BLaER1 treated with 17β-estradiol and CSF1 and Interleukin-3, amounts not matched to agents 10 nM and 100 nM (cell line): ENCODE measurements at regions not wholly inside any gene's neighbourhood (a gene's known extent, or its start where the extent isn't known, plus 50 kb on each side); places are given as distances from the start of the nearest gene placed in this dataset.

Source experiments
- H3K27ac ChIP-seq, 11 experiments: shearing (Covaris generic); formaldehyde crosslinking; 2 replicates each; pipeline ENCODE4 v1.8.1; 2022
- H3K27me3 ChIP-seq, 11 experiments: shearing (Covaris generic); formaldehyde crosslinking; 2 replicates each; pipeline ENCODE4 v1.8.1; 2022
- H3K36me3 ChIP-seq, 11 experiments: shearing (Covaris generic); formaldehyde crosslinking; 2 replicates each; pipeline ENCODE4 v1.8.1; 2022
- H3K4me1 ChIP-seq, 10 experiments: shearing (Covaris generic); formaldehyde crosslinking; 2 replicates each; pipeline ENCODE4 v1.8.1; 2022
- H3K4me2 ChIP-seq, 11 experiments: shearing (Covaris generic); formaldehyde crosslinking; 2 replicates each; pipeline ENCODE4 v1.8.1; 2022
- H3K4me3 ChIP-seq, 10 experiments: shearing (Covaris generic); formaldehyde crosslinking; 2 replicates each; pipeline ENCODE4 v1.8.1; 2022
- H3K9ac ChIP-seq, 11 experiments: shearing (Covaris generic); formaldehyde crosslinking; 2 replicates each; pipeline ENCODE4 v1.8.1; 2022
- H3K9me3 ChIP-seq, 11 experiments: shearing (Covaris generic); formaldehyde crosslinking; replicated peaks in 1 of 11; 2 replicates each; pipeline ENCODE4 v1.8.1; 2022
- H4K20me1 ChIP-seq, 11 experiments: shearing (Covaris generic); formaldehyde crosslinking; 2 replicates each; pipeline ENCODE4 v1.8.1; 2022
- Cebpa-rat ChIP-seq, 11 experiments: shearing (Covaris generic); IDR thresholded peaks; 2 replicates each; pipeline ENCODE4 v1.8.1; 2022

DNA sequence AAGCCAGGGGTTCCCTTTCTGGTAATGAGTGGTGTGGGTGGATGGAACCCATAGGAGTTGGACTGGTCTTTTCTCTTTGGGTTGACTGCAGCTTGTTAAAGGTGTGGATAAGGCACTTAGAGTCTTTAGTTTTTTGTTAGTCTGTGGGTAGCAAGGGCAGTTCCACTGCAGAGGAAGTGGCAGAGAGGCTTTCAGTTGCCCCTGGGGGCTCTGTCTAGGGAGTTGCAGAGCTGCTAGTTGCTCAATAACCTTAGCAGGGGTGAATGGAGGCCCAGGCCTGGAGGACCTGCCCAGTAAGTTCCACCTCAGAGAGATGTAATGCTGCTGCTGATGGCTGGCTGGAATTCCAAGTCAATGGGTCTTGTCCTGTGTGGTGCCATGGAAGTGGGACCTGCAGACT lies 282.6 kb upstream of the NDST4 start:
- Histone ChIP-seq H3K4me3 (no peak overlapping the region), H3K4me1 (peaks cover 0 to 7% (median 0%) of the 10 kb centered on the region in 10 experiments; a peak in 4 of 20 replicates), H3K27me3 (no peaks in the 10 kb centered on the region), H3K27ac (no peak overlapping the region), H3K36me3 (no peaks in the 10 kb centered on the region), H4K20me1 (no peaks in the 10 kb centered on the region; a peak in 1 of 22 replicates), H3K4me2 (peak overlapping the region in 6 of 11 experiments; percentile 23 to 41 (median 31); a peak in 10 of 22 replicates), H3K9me3 (peaks cover 0 to 9% (median 0%) of the 10 kb centered on the region in 11 experiments; a peak in 3 of 22 replicates), H3K9ac (no peak overlapping the region)
- TF ChIP-seq Cebpa-rat (IDR thresholded peaks at IDR 0.05), result no peak

DNA sequence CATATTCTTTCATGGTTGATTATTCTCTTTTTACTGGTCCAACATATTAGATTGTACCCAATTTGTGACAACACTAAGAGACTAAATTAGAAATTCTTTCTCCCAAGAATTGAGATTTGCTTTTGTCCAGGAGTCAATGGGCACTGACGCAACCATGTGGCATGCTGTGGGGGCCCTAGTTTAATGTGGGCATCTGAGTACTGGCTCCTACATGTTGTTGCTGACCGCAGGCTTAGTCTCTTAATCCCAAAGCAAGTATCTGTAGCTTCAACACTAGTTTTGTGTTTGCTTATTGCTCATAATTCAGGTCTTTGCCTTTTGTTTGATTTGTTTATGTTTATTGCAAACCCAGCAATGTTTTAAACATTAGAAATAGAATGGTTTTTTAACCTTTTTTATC lies 263.4 kb upstream of the NDST4 start:
- H4K20me1 ChIP-seq, result no peaks in the 10 kb centered on the region
- no peak overlapping the region for H3K4me2 ChIP-seq
- H3K9me3 ChIP-seq, result no peaks in the 10 kb centered on the region
- no peaks in the 10 kb centered on the region for H3K4me1 ChIP-seq
- H3K27me3 ChIP-seq, result no peaks in the 10 kb centered on the region
- no peak overlapping the region for H3K27ac ChIP-seq
- H3K4me3 ChIP-seq, result no peak overlapping the region
- no peak for TF ChIP-seq Cebpa-rat (IDR thresholded peaks at IDR 0.05)
- H3K9ac ChIP-seq, result no peak overlapping the region
- no peaks in the 10 kb centered on the region for H3K36me3 ChIP-seq

DNA sequence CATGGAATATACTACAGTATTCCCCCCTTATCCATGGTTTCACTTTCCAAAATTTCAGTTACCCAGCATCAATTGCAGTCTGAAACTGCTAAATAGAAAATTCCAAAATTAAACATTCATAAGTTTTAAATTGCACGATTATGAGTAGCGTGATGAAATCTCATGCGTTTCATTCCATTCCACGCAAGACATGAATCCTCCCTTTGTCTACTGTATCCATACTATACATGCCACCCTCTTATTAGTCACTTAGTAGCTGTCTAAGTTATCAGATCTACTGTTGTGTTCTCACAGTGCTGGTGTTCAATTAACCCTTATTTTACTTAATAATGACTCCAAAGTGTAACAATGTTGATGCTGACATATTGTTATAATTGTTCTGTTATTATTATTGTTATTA lies 261.2 kb upstream of the NDST4 start:
- Histone ChIP-seq H3K9ac (no peak overlapping the region), H3K4me3 (no peak overlapping the region), H3K4me2 (no peak overlapping the region), H3K27ac (no peak overlapping the region), H3K9me3 (no peaks in the 10 kb centered on the region), H3K4me1 (no peaks in the 10 kb centered on the region), H3K36me3 (no peaks in the 10 kb centered on the region), H4K20me1 (no peaks in the 10 kb centered on the region), H3K27me3 (no peaks in the 10 kb centered on the region)
- no peak for TF ChIP-seq Cebpa-rat (IDR thresholded peaks at IDR 0.05)

DNA sequence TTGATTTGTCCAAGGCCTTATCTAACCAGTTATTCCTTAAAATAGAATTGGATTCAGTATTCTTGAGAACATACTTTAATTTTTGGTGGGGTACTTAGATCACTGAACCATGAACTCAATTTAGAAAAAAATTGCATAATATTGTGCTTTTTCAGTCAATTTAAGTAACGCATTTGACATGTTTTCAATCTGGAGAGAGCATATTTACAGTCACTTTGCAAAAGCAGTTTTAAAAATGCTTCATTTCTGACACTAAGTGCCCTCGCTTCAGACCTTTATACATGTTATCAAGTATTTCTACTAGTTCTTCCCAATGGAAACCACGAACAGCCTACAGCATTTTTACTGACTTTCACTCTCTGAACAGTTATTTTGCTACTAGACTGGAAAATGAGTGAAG lies 257.1 kb upstream of the NDST4 start:
- H3K4me3 ChIP-seq, result no peak overlapping the region
- no peak for TF ChIP-seq Cebpa-rat (IDR thresholded peaks at IDR 0.05)
- no peak overlapping the region for H3K4me2 ChIP-seq
- H3K9ac ChIP-seq, result no peak overlapping the region
- no peaks in the 10 kb centered on the region for H3K27me3 ChIP-seq
- H3K4me1 ChIP-seq, result no peaks in the 10 kb centered on the region
- H3K9me3 ChIP-seq, result peaks cover 10 to 12% (median 11%) of the 10 kb centered on the region in 11 experiments
- no peaks in the 10 kb centered on the region for H4K20me1 ChIP-seq
- H3K36me3 ChIP-seq, result no peaks in the 10 kb centered on the region
- no peak overlapping the region for H3K27ac ChIP-seq

DNA sequence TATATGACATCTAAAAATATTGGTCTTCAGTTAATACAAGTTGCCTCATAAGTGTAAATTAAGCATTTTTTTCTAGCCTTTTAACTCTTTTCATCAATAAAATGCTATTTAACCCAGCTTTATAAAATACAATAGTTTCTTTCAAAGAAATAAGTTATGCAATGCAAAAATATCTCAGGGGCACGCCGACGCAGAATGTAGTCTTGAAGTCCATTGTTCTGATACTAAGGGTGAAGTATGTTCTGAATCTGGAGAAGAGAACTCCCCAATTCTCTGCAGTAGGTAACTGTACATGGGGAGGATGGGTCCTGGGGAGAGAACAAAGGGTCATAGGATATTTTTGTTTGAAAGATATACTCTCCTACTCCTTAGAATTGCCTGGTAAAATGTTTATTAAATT lies 256.6 kb upstream of the NDST4 start:
- Histone ChIP-seq H3K27ac (no peak overlapping the region), H3K4me2 (no peak overlapping the region), H3K4me1 (no peaks in the 10 kb centered on the region), H3K27me3 (no peaks in the 10 kb centered on the region), H3K9me3 (peaks cover 14 to 17% (median 16%) of the 10 kb centered on the region in 11 experiments), H3K9ac (no peak overlapping the region), H3K4me3 (no peak overlapping the region), H3K36me3 (no peaks in the 10 kb centered on the region), H4K20me1 (no peaks in the 10 kb centered on the region)
- TF ChIP-seq Cebpa-rat (IDR thresholded peaks at IDR 0.05), result no peak

DNA sequence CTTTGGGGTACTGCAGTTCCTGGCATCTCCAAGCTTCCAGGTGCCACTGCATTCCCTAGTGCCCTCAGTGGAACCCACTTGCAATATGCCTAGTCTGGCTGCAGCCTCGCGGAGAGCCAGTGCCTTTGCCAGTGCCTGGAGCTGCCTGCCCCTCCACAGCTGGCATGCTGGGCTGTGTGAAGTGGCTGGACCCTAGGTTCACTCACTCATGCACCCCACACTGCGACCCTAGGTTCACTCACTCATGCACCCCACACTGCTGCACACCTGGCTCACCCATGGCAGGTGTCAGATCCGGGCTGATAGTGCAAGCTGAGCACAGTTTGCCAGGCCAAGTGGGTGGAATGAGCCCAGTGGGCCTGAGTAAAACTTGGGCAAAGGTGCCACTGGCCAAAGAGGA lies 253.0 kb upstream of the NDST4 start:
- Histone ChIP-seq H3K4me2 (no peak overlapping the region), H3K4me3 (no peak overlapping the region), H3K9me3 (peaks cover 14 to 17% (median 16%) of the 10 kb centered on the region in 11 experiments), H3K36me3 (no peaks in the 10 kb centered on the region), H4K20me1 (no peaks in the 10 kb centered on the region), H3K27me3 (no peaks in the 10 kb centered on the region), H3K9ac (no peak overlapping the region), H3K27ac (no peak overlapping the region), H3K4me1 (no peaks in the 10 kb centered on the region)
- TF ChIP-seq Cebpa-rat (IDR thresholded peaks at IDR 0.05), result no peak

DNA sequence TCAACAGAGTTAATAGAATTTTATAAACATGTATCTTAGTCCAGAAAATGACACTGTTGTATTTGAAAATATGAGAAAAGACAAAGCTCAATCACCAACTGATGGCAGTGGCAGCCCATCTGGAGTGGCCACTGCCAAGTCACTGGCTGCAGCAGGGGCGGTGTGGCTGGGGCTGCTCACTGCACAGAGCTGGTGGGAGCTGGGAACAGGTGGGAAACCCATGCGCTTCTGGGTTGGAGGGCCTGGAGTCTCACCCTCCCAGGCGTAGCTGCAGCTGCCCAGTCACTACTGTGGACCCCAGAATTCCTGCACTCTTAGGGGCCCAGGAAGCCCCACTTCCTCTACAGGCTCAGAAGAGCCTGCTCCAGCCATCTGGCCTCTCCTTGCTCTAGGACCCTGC lies 251.8 kb upstream of the NDST4 start:
- Histone ChIP-seq H3K27me3 (no peaks in the 10 kb centered on the region), H3K36me3 (no peaks in the 10 kb centered on the region)

DNA sequence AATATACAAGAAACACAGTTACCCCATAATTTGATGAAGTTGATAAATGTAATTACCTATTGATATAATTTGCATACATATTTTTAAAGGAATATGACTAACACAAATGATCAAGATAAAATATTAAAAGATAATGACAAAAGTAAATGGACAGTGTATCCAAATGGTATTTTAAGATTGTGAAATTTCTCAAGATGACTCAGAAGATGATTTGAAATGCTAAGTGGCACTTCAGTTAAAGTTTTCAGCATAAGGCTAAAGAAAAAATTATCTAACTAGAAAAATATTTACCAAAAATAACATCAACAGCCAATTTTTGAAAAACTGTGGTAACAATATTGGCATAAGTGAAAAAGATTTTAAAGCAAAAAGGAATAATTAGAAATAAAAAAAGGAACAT lies 248.4 kb upstream of the NDST4 start:
- no peak for TF ChIP-seq Cebpa-rat (IDR thresholded peaks at IDR 0.05)
- Histone ChIP-seq H3K4me2 (no peak overlapping the region), H3K27ac (no peak overlapping the region), H3K9me3 (peaks cover 14 to 17% (median 16%) of the 10 kb centered on the region in 11 experiments), H3K4me3 (no peak overlapping the region), H4K20me1 (no peaks in the 10 kb centered on the region), H3K27me3 (no peaks in the 10 kb centered on the region), H3K9ac (no peak overlapping the region), H3K4me1 (no peaks in the 10 kb centered on the region), H3K36me3 (no peaks in the 10 kb centered on the region)

More for the DNA sequence above, 251.8 kb upstream of the NDST4 start:
- Histone ChIP-seq H3K4me3 (no peak overlapping the region), H3K9ac (no peak overlapping the region), H3K27ac (no peak overlapping the region), H4K20me1 (no peaks in the 10 kb centered on the region), H3K4me1 (no peaks in the 10 kb centered on the region), H3K9me3 (peaks cover 14 to 17% (median 16%) of the 10 kb centered on the region in 11 experiments), H3K4me2 (no peak overlapping the region)
- TF ChIP-seq Cebpa-rat (IDR thresholded peaks at IDR 0.05), result no peak

DNA sequence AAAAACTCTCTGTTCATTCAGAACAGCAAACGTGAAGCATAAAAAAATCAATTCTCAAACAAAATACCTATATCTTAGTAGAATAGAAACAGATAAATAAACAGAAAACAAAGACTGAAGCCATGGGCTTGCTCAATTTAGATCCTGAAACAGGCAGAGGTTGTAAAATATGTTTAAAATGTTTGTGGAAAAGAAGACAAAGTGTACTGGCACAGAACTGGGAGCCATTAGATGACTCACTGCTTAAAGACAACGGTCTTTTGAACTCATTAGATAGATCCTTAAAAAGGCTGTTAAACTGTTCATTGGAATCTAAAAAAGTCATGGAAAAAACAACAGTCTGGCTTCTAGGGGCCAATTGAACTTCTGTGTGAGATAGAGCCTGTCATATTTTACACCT lies 247.0 kb upstream of the NDST4 start:
- Histone ChIP-seq H3K9me3 (peaks cover 4 to 13% (median 7%) of the 10 kb centered on the region in 11 experiments; a peak in 21 of 22 replicates), H4K20me1 (no peaks in the 10 kb centered on the region), H3K27ac (no peak overlapping the region), H3K27me3 (no peaks in the 10 kb centered on the region), H3K4me1 (no peaks in the 10 kb centered on the region), H3K9ac (no peak overlapping the region), H3K4me3 (no peak overlapping the region), H3K4me2 (no peak overlapping the region), H3K36me3 (no peaks in the 10 kb centered on the region)
- no peak for TF ChIP-seq Cebpa-rat (IDR thresholded peaks at IDR 0.05)

DNA sequence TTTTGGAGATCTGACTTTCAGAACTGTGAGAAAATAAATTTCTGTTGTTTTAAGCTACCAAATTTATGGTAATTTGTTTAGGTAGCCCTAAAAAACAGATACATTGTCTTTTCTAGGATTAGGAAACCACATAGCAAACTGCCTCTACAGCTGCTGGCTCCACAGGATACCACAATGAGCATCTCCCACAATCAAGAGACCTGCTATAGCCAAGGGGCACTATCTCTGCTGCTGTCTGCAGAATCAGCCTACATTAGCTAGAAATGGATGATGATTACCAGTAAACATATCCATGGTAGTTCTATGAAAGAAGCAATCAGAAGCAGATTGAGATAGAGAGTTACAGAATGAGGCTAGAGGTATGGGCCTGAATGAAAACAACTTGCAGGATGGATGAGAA lies 244.4 kb upstream of the NDST4 start:
- Histone ChIP-seq H3K9me3 (peaks cover 26 to 35% (median 30%) of the 10 kb centered on the region in 11 experiments), H3K36me3 (no peaks in the 10 kb centered on the region), H3K27ac (no peak overlapping the region), H3K4me1 (no peaks in the 10 kb centered on the region), H3K4me3 (no peak overlapping the region), H3K9ac (no peak overlapping the region), H3K4me2 (no peak overlapping the region), H3K27me3 (no peaks in the 10 kb centered on the region), H4K20me1 (no peaks in the 10 kb centered on the region)
- no peak for TF ChIP-seq Cebpa-rat (IDR thresholded peaks at IDR 0.05)
